Left cardiac atrium (tissue), 4 donors: ENCODE measurements at regions not wholly inside any gene's neighbourhood (a gene's known extent, or its start where the extent isn't known, plus 50 kb on each side); places are given as distances from the start of the nearest gene placed in this dataset.

Experiments
- ATAC-seq, 2 donors: fragments of 200-7000 bp; cut with Tn5 transposase; one replicate each; pipeline ENCODE4 v1.9.1; 2020; ENCODE audit warnings: mild to moderate bottlenecking in 2 of 2, moderate library complexity in 2 of 2
- DNase-seq: peaks from one replicate; pipeline ENCODE4 v3.0.0-alpha.2; 2020
- intact Hi-C, 2 donors: fragments of 100-400 bp; cut with DNase I; formaldehyde crosslinking; loops; one replicate each; pipeline versions ENCODE4 v1.14.1 to v1.15.1; 2022 to 2023
- donor health status: DM: no; HTN: yes; CAD: no.
- donor health status: DM: no; HTN: yes; CAD: no; lungs with severe emphysema.
- donor health status: DM: yes; HTN: yes; CAD: no.
- donor health status: Dilated cardiomyopathy.

DNA sequence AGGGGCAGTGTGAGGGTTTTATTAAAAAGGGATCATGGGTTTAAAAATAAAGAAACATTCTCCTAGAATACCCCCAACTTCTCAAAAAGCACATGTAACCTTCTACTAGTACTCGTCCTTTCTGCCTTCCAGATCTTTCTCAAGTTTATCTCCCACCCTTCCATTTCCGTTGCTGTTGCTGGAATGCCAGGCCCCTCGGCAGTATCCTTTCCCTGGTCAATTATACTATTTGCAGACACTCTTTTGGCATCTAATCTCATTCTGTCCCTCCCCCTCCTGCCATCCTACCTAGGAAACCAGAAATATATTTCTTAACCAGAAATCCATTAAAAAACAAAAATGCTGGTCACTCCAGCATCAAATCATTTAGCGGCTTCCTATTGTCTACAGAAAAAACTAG, 198.2 kb upstream of the ATP2B1 start:
- DNase-seq, result no peak
- ATAC-seq, result no peak
- intact Hi-C loops, result no loop called here

- ATAC-seq, result no peak
- intact Hi-C loops, result no loop called here
- no peak for DNase-seq
Measured at GRCh38 chr12:89906178-89906577, 197.5 kb upstream of the ATP2B1 start.

- no peak for ATAC-seq
- intact Hi-C loops, result no loop called here
- DNase-seq, result no peak
Measured at GRCh38 chr12:89901906-89902642, 193.4 kb upstream of the ATP2B1 start.

- no peak for ATAC-seq
- no peak for DNase-seq
- intact Hi-C loops, result no loop called here
Measured at GRCh38 chr12:89901319-89901718, 192.7 kb upstream of the ATP2B1 start.

DNA sequence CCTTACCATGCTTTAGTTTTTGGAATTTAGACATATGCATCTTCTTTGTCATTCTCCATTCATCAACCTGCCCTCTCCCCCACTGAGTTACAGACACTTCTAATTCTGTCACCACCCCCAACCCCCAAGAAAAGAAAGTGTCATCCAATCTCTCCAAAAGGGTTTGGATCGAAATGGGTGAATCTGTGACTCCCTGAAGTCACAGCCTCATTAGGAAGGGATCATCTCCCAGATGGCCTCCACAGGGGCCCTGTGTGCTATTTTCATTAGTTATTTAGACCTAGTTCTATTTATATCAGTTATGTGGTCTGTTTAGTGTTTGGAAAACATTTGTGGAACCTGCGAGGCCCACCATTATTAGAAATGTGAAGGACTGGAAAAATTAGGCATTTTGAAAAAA, 191.0 kb upstream of the ATP2B1 start:
- no peak for DNase-seq
- intact Hi-C loops, result no loop called here
- no peak for ATAC-seq

GRCh38 chr12:89895591-89895990, 187.0 kb upstream of the ATP2B1 start:
- DNase-seq (no peak), ATAC-seq (no peak)
- intact Hi-C loops, result no loop called here

- intact Hi-C loops, result no loop called here
- no peak for ATAC-seq
- no peak for DNase-seq
Measured at GRCh38 chr12:89895101-89895500, 186.5 kb upstream of the ATP2B1 start.

DNA sequence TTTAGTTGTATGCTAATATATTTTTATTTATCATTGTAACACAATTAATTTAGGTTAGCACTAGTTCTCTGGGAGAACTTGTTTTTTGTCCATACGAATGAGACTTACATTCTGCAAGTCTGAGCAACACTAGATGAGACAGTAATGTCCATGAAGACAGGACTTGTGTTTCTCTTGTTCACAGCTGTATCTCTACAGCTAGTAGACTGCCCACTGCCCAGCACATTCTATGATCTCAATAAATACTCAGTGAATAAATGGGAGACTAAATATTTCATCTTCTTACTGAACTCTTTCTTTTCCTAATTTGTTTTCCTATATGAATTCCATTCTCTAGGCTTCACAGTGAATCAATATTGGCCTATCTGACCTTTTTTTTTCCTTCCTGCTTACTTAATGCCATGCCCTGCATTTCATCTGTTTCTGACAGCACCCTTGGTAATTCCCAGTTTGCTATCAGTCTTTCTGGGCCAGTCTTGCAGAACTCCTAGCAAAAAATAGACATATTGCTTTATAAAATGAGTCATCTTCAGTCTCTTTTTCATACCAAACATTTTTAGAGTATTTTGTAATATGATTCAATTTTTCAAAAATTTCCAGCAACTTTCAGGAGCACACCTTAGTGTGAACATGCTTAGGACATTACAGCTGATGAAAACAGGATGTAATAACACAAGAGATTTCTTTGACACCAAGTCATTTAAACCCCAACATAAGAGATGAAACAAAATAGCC, 185.5 kb upstream of the ATP2B1 start:
- intact Hi-C loops, result no loop called here
- no peak for DNase-seq
- ATAC-seq, result peak in 1 of 2 donors; percentile 90

DNA sequence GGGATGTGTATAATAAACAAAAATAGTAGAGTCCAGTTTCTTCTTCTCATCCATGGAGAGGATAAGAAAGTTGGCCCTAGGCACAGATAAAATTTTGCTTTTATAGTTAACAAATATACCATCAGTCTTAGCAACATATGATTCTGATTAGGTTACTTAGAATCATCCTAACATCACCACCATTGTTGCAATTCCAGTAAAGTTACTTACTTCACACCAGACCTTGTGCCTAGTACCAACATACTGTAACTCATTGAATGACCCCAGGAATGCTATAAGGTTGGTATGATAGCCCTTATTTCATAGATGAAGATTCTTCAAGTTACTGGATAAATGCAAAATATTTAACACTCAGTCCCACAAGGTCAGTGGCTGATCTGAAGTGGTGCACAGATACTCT, 183.8 kb upstream of the ATP2B1 start:
- DNase-seq (no peak), ATAC-seq (no peak)
- intact Hi-C loops, result no loop called here

DNA sequence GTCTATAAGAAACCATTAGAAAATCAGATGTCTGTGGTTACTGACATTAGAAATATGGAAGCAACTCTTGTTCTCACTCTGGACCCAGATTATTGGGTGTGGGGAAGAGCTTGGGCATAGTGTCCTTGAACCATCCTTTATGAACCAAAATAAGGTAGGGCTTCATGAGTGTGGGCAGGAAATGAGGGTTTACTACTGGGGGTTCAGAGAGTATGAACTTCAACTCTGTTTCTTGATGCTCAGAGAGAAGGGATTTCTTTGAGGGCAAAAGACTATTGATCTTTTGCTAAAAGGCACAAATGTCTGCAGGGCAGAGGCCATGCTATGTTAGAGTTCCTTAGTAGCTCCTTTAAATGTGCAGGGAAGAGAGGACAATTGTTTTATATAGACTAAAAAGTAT, 183.3 kb upstream of the ATP2B1 start:
- ATAC-seq, result no peak
- intact Hi-C loops, result no loop called here
- DNase-seq, result no peak

DNA sequence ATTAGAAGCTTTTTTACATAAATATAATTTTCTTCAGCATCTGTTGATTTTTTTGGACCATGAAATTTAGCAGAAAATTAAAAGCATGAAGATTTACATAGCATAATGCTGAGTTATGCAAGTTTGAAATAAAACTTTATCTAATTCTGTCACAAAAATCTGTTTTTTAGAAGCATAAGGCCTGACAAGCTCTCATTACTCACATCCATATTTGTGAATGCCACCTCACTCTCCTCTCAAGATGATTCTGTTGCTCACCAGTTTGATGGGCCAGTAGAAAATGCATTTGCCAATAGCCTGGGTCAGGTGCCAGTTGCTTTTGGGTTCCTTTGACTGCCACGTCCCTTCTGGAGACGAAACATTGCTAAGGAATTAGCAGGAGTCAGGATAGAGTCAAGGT, 181.5 kb upstream of the ATP2B1 start:
- DNase-seq (no peak), ATAC-seq (no peak)
- intact Hi-C loops, result no loop called here

- ATAC-seq (no peak), DNase-seq (no peak)
- intact Hi-C loops, result no loop called here
Measured at GRCh38 chr12:89889062-89889461, 180.4 kb upstream of the ATP2B1 start.

DNA sequence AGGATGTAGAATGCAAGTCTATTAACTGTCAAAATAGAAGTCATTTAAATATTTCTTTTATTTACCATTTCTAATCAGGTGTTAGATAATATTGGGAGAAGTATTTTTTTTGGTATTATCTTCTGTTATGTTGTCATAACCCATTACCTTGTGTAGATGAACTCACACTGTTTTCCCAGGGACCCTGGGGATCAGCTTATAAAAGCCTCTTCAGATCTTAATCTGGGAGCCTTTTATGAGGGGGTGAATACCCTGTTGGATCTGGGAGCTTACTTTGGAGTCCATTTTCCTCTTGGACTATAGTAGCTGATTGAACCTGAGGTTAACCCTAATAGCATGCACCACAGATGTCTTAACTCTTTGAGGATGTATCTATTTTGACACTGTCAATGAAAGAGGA, 176.3 kb upstream of the ATP2B1 start:
- intact Hi-C loops, result no loop called here
- DNase-seq (no peak), ATAC-seq (no peak)

- DNase-seq (no peak), ATAC-seq (no peak)
- intact Hi-C loops, result no loop called here
Measured at GRCh38 chr12:89884416-89884898, 175.8 kb upstream of the ATP2B1 start.

GRCh38 chr12:89883630-89884389, 175.2 kb upstream of the ATP2B1 start:
- intact Hi-C loops, result no loop called here
- DNase-seq, result no peak
- ATAC-seq, result peak in 1 of 2 donors; percentile 58

DNA sequence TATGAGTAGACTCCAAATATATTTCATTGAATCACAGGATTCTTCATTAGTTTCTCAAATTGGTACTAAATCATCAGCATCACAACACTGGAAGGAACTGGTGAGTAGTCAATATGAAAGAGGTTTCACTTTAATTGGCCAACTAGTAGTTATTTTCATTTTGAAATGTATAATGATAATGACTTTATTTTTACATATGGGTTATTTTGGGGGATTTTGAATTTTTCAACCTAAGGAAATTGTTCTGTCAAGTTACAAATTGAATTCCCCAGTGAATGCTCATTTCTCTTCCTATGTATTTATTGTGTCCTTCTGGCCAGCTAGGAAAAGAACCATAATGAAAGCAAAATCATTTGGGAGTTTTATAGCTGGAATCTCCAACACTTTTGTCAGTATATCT, 174.2 kb upstream of the ATP2B1 start:
- no peak for DNase-seq
- no peak for ATAC-seq
- intact Hi-C loops, result no loop called here

DNA sequence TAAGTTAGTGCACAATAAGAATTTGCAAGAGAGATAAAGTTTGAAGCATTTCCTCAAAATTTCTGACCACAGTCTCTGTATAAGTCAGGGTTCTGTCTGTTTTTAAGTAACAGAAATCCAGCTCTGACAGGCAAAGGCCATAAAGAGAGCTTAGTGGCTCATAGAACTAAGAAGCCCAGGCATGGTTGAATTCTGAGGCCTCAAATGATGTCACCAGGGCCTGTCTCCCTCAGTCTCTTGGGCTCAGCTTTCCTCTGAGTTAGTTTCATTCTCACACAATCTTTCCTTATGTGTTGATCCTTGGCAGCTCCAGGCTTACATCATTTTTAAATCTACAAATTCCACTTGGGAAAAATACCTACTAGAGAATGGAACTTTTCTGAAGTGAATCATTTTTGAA, 173.4 kb upstream of the ATP2B1 start:
- no peak for DNase-seq
- intact Hi-C loops, result no loop called here
- ATAC-seq, result peak in 1 of 2 donors; percentile 57

GRCh38 chr12:89880690-89881350, 172.2 kb upstream of the ATP2B1 start:
- DNase-seq (no peak), ATAC-seq (peak in 1 of 2 donors; percentile 76)
- intact Hi-C loops, result no loop called here

- intact Hi-C loops, result no loop called here
- no peak for ATAC-seq
- no peak for DNase-seq
Measured at GRCh38 chr12:89879766-89880165, 171.1 kb upstream of the ATP2B1 start.

DNA sequence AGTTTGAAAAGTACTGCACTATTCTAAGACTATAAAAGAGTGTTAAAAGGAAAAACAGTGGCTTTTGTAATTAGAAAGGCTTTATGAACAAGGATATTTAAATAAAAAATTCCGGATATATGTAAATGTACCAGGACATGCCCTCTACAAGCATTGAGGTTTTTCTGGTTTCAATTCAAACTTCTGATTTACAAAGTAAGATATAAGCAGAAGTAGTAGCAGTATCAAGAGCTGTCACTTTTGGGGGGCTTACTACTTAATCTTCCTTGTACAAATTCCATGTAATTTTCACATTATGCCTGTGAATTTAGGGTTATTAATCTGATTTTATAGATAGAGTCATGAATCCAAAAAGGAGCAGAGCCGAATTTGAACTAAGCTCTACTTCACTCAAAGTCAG, 170.3 kb upstream of the ATP2B1 start:
- ATAC-seq (no peak), DNase-seq (no peak)
- intact Hi-C loops, result no loop called here
